H1 (cell line): ENCODE measurements at regions not wholly inside any gene's neighbourhood (a gene's known extent, or its start where the extent isn't known, plus 50 kb on each side); places are given as distances from the start of the nearest gene placed in this dataset.

ENCODE experiments used
- CTCF ChIA-PET: fragments of 300-600 bp; sonication (Branson Sonifier 250); formaldehyde crosslinking; loops from one replicate; lab custom pipeline; 2021; ENCODE audit not compliant: partially characterized antibody; lab: Charles Lee
- POLR2A ChIA-PET: fragments of 300-600 bp; sonication (Branson Sonifier 250); formaldehyde crosslinking; loops from one replicate; lab custom pipeline; 2021; ENCODE audit warnings: inconsistent platforms; ENCODE audit not compliant: partially characterized antibody; lab: Charles Lee
- DNase-seq, 2 experiments: peaks; one replicate each; pipeline versions ENCODE4 v3.0.0 to v3.0.0-alpha.2; 2010 to 2022; ENCODE audit warnings: low spot score in 2 of 2, low read depth in 1 of 2, mixed read lengths in 1 of 2
- FAIRE-seq: peaks from 2 replicates; lab custom pipeline; 2011; peaks lifted over from hg19 to GRCh38; lab: Jason Lieb, UNC
- H2AFZ ChIP-seq: 2 replicates; pipeline ENCODE4 v1.8.1; 2012; ENCODE audit warnings: low read length, inconsistent platforms
- H2AK5ac ChIP-seq: 2 replicates; pipeline ENCODE4 v1.6.1; 2013; ENCODE audit warnings: low read depth, low read length
- H2BK120ac ChIP-seq: replicated peaks from 2 replicates; pipeline ENCODE3; 2013; ENCODE audit warnings: low read depth, low read length, inconsistent platforms
- H2BK12ac ChIP-seq: 2 replicates; pipeline ENCODE4 v1.6.1; 2013; ENCODE audit warnings: low read depth, low read length
- H2BK15ac ChIP-seq: 2 replicates; pipeline ENCODE4 v1.6.1; 2013; ENCODE audit warnings: low read length
- H2BK20ac ChIP-seq: 2 replicates; pipeline ENCODE4 v1.6.1; 2013; ENCODE audit warnings: low read length
- H2BK5ac ChIP-seq: 2 replicates; pipeline ENCODE4 v1.6.1; 2013; ENCODE audit warnings: low read depth, low read length
- H3K14ac ChIP-seq: 2 replicates; pipeline ENCODE4 v1.6.1; 2013; ENCODE audit warnings: inconsistent platforms; ENCODE audit not compliant: insufficient read length
- H3K18ac ChIP-seq: 2 replicates; pipeline ENCODE4 v1.6.1; 2013; ENCODE audit warnings: low read length; ENCODE audit errors: extremely low read depth
- H3K23ac ChIP-seq: 2 replicates; pipeline ENCODE4 v1.6.1; 2013; ENCODE audit warnings: inconsistent platforms; ENCODE audit not compliant: insufficient read length
- H3K23me2 ChIP-seq: 2 replicates; pipeline ENCODE4 v1.6.1; 2013; ENCODE audit warnings: low read depth, low read length
- H3K27ac ChIP-seq: 2 replicates; pipeline ENCODE4 v1.6.1; 2011; ENCODE audit warnings: low read depth, low read length, inconsistent platforms
- H3K27me3 ChIP-seq, 4 experiments: replicated peaks in 1 of 4; 1 replicate in 1 of 4; 2 replicates in 3 of 4; pipeline versions ENCODE4 v1.6.1 to v1.8.1; 2011 to 2013; ENCODE audit warnings: low read length in 3 of 4, mild to moderate bottlenecking in 3 of 4, inconsistent platforms in 2 of 4, mixed read lengths in 2 of 4, moderate library complexity in 1 of 4; ENCODE audit not compliant: control insufficient read depth in 3 of 4, insufficient read depth in 3 of 4; ENCODE audit errors: extremely low read depth in 1 of 4
- H3K36me3 ChIP-seq, 4 experiments: 2 replicates each; pipeline versions ENCODE4 v1.6.1 to v1.8.1; 2011 to 2013; ENCODE audit warnings: mild to moderate bottlenecking in 4 of 4, low read length in 3 of 4, moderate library complexity in 2 of 4, control low read depth in 1 of 4, inconsistent platforms in 1 of 4; ENCODE audit not compliant: insufficient read depth in 4 of 4, control insufficient read depth in 2 of 4
- H3K4ac ChIP-seq: replicated peaks from 2 replicates; pipeline ENCODE3; 2013; ENCODE audit warnings: low read length, low read depth, mixed read lengths, inconsistent platforms; ENCODE audit not compliant: insufficient read length
- H3K4me1 ChIP-seq, 4 experiments: replicated peaks in 1 of 4; 1 replicate in 1 of 4; 2 replicates in 3 of 4; pipeline versions ENCODE4 v1.6.1 to v1.8.1; 2011 to 2013; ENCODE audit warnings: low read length in 3 of 4, inconsistent platforms in 2 of 4, mixed read lengths in 1 of 4; ENCODE audit not compliant: insufficient read depth in 4 of 4, control insufficient read depth in 3 of 4
- H3K4me2 ChIP-seq, 2 experiments: 2 replicates each; pipeline versions ENCODE4 v1.6.1 to v1.8.1; 2011 to 2013; ENCODE audit warnings: low read depth in 2 of 2, low read length in 2 of 2, control low read depth in 1 of 2, inconsistent platforms in 1 of 2, mild to moderate bottlenecking in 1 of 2; ENCODE audit not compliant: insufficient read depth in 1 of 2
- H3K4me3 ChIP-seq, 4 experiments: fragments of 200-600, 300-600 bp in 1 of 4; sonication (generic), shearing (Covaris generic), sonication (Bioruptor Twin) in 1 of 4; 2 replicates each; pipeline versions ENCODE4 v1.5.1 to v1.8.1; 2011 to 2016; ENCODE audit warnings: low read length in 4 of 4, low read depth in 3 of 4, control low read depth in 2 of 4, inconsistent platforms in 2 of 4, mild to moderate bottlenecking in 2 of 4, mixed read lengths in 1 of 4, moderate library complexity in 1 of 4; ENCODE audit not compliant: insufficient read depth in 2 of 4; ENCODE audit errors: extremely low read depth in 1 of 4
- H3K56ac ChIP-seq: replicated peaks from 2 replicates; pipeline ENCODE3; 2013; ENCODE audit warnings: low read depth, mild to moderate bottlenecking, mixed read lengths, low read length, inconsistent platforms; ENCODE audit not compliant: insufficient read length
- H3K79me1 ChIP-seq: 2 replicates; pipeline ENCODE4 v1.6.1; 2013; ENCODE audit warnings: low read depth, low read length, control low read depth
- H3K79me2 ChIP-seq, 2 experiments: 2 replicates each; pipeline versions ENCODE4 v1.6.1 to v1.8.1; 2012 to 2013; ENCODE audit warnings: low read length in 2 of 2, mild to moderate bottlenecking in 2 of 2, inconsistent platforms in 1 of 2; ENCODE audit not compliant: insufficient read depth in 2 of 2, control insufficient read depth in 1 of 2
- H3K9ac ChIP-seq, 4 experiments: replicated peaks in 1 of 4; 1 replicate in 1 of 4; 2 replicates in 3 of 4; pipeline versions ENCODE4 v1.6.1 to v1.8.1; 2011 to 2013; ENCODE audit warnings: low read depth in 3 of 4, low read length in 3 of 4, control low read depth in 2 of 4, mild to moderate bottlenecking in 2 of 4, moderate library complexity in 2 of 4, inconsistent platforms in 1 of 4; ENCODE audit errors: extremely low read depth in 1 of 4
- H3K9me3 ChIP-seq, 2 experiments: 2 replicates each; pipeline versions ENCODE4 v1.6.1 to v1.8.1; 2012 to 2013; ENCODE audit warnings: mild to moderate bottlenecking in 2 of 2, moderate library complexity in 2 of 2, control low read depth in 1 of 2, inconsistent platforms in 1 of 2, low read depth in 1 of 2, low read length in 1 of 2, mixed read lengths in 1 of 2; ENCODE audit not compliant: insufficient read depth in 2 of 2
- H4K20me1 ChIP-seq, 2 experiments: replicated peaks in 1 of 2; 2 replicates each; pipeline versions ENCODE3 to v1.8.1; 2011 to 2013; ENCODE audit warnings: inconsistent platforms in 2 of 2, low read length in 2 of 2, mild to moderate bottlenecking in 1 of 2; ENCODE audit not compliant: insufficient read depth in 2 of 2, control insufficient read depth in 1 of 2
- H4K5ac ChIP-seq: 2 replicates; pipeline ENCODE4 v1.6.1; 2013; ENCODE audit warnings: low read length, low read depth, mixed read lengths, inconsistent platforms; ENCODE audit not compliant: insufficient read length
- H4K8ac ChIP-seq: 2 replicates; pipeline ENCODE4 v1.8.0; 2013; ENCODE audit warnings: mild to moderate bottlenecking, moderate library complexity, low read length, inconsistent platforms; ENCODE audit not compliant: insufficient read depth; ENCODE audit errors: extremely low read depth
- H4K91ac ChIP-seq: replicated peaks from 2 replicates; pipeline ENCODE3; 2013; ENCODE audit warnings: low read length, mixed read lengths, inconsistent platforms; ENCODE audit not compliant: insufficient read length
- ASH2L ChIP-seq: fragments of 200-600, 300-600 bp; sonication (generic); IDR thresholded peaks from one replicate; pipeline ENCODE4 v1.7.1; 2017; ENCODE audit warnings: low read length
- ATF2 ChIP-seq: IDR thresholded peaks from 2 replicates; pipeline ENCODE4 v1.6.1; 2012; ENCODE audit warnings: low read length, inconsistent platforms
- EP300 ChIP-seq, 2 experiments: IDR thresholded peaks; 1 replicate in 1 of 2; 2 replicates in 1 of 2; pipeline ENCODE4 v1.6.1; 2011 to 2012; ENCODE audit warnings: low read depth in 2 of 2, low read length in 2 of 2, mild to moderate bottlenecking in 2 of 2, borderline replicate concordance in 1 of 2, inconsistent platforms in 1 of 2, moderate library complexity in 1 of 2
- GTF2F1 ChIP-seq: IDR thresholded peaks from 2 replicates; pipeline ENCODE4 v1.6.1; 2012; ENCODE audit warnings: low read depth, low read length, improper control_type of control experiment, borderline replicate concordance
- HDAC2 ChIP-seq, 2 experiments: fragments of 300-600 bp in 1 of 2; sonication (generic) in 1 of 2; IDR thresholded peaks; 2 replicates each; pipeline ENCODE4 v1.6.1; 2011 to 2012; ENCODE audit warnings: low read depth in 2 of 2, low read length in 2 of 2, mild to moderate bottlenecking in 2 of 2, moderate library complexity in 2 of 2, borderline replicate concordance in 1 of 2, inconsistent platforms in 1 of 2
- KDM1A ChIP-seq: fragments of 200-600, 300-600 bp; sonication (generic); IDR thresholded peaks from 2 replicates; pipeline ENCODE4 v1.7.1; 2016; ENCODE audit warnings: mild to moderate bottlenecking, low read length, borderline replicate concordance
- NRF1 ChIP-seq: IDR thresholded peaks from 2 replicates; pipeline ENCODE4 v1.6.1; 2011; ENCODE audit warnings: mild to moderate bottlenecking, low read depth, low read length, improper control_type of control experiment
- PHF8 ChIP-seq: fragments of 200-600 bp; sonication (generic); conservative IDR thresholded peaks from 2 replicates; pipeline ENCODE4 v1.7.1; 2012; ENCODE audit warnings: low read depth, mild to moderate bottlenecking, inconsistent platforms, low read length, moderate library complexity
- POU5F1 ChIP-seq: IDR thresholded peaks from 2 replicates; pipeline ENCODE4 v1.6.1; 2011; ENCODE audit warnings: low read depth, mild to moderate bottlenecking, low read length, moderate library complexity
- SAP30 ChIP-seq: fragments of 300-600 bp; sonication (generic); IDR thresholded peaks from 2 replicates; pipeline ENCODE4 v1.7.1; 2012; ENCODE audit warnings: low read length, moderate library complexity, mild to moderate bottlenecking, inconsistent platforms; ENCODE audit not compliant: insufficient read depth, insufficient replicate concordance
- WGBS, 2 experiments: shearing (Covaris generic) in 1 of 2; methylation state at CpG; one replicate each; pipeline versions ENCODE4 v1.1.6 to v1.1.7; 2013 to 2015; ENCODE audit warnings: low lambda C conversion rate in 2 of 2, mixed read lengths in 2 of 2, inconsistent platforms in 1 of 2, low coverage in 1 of 2, missing lambda C conversion rate in 1 of 2; ENCODE audit not compliant: insufficient replicate concordance in 2 of 2, insufficient coverage in 1 of 2, insufficient read length in 1 of 2; ENCODE audit errors: extremely low coverage in 1 of 2, missing lambda C conversion rate in 1 of 2; 5-methylcytosine and 5-hydroxymethylcytosine counted together

GRCh38 chr11:44389963-44390605, 80.1 kb upstream of the ALX4 start:
- H3K4me2 ChIP-seq, result peak overlapping the region in 1 of 2 experiments; percentile 61; a peak in 1 of 4 replicates
- peak overlapping the region; percentile 53; the same call in 1 of the 2 replicates for H2BK15ac ChIP-seq
- H3K23ac ChIP-seq, result no peak overlapping the region
- H2BK120ac ChIP-seq, result no peak overlapping the region
- no peak overlapping the region for H4K5ac ChIP-seq
- whole genome bisulfite sequencing, 2 experiments, result 89% methylated on average over 3 of the region's 3 CpGs; no CpG with 5 or more reads in 1 of the 2 experiments
- ChIA-PET CTCF (interaction anchor here (0.8 to 1.1 kb wide), 2 partner anchors 14 to 31 kb away, joined by 3 to 4 read pairs; no protein-coding TSS in a partner anchor), POLR2A (no interaction called here)
- H4K20me1 ChIP-seq, result no peaks in the 10 kb centered on the region
- no peak overlapping the region for H3K4ac ChIP-seq
- H3K14ac ChIP-seq, result no peak overlapping the region
- no peak for DNase-seq
- no peak overlapping the region for H2BK5ac ChIP-seq
- no peak overlapping the region for H4K8ac ChIP-seq
- TF ChIP-seq EP300 (IDR thresholded peaks at IDR 0.05; ENCODE audit: borderline replicate concordance in 1 of 2, low read depth in 2 of 2, low read length in 2 of 2) (no peak), PHF8 (no peak), POU5F1 (no peak), SAP30 (no peak), HDAC2 (IDR thresholded peaks at IDR 0.05; ENCODE audit: borderline replicate concordance in 1 of 2, low read depth in 2 of 2, low read length in 2 of 2) (no peak), ASH2L (no peak), KDM1A (no peak), ATF2 (no peak), GTF2F1 (no peak), NRF1 (no peak)
- TF ChIP-seq, all 59 proteins: peak for 0
- no peak overlapping the region for H3K56ac ChIP-seq
- H3K27ac ChIP-seq, result no peak overlapping the region
- H3K4me3 ChIP-seq, result no peak overlapping the region
- no peaks in the 10 kb centered on the region for H3K36me3 ChIP-seq
- no peaks in the 10 kb centered on the region for H3K79me2 ChIP-seq
- H4K91ac ChIP-seq, result peak overlapping the region; percentile 34
- FAIRE-seq, result no peak
- no peaks in the 10 kb centered on the region; a peak in 1 of 7 replicates for H3K27me3 ChIP-seq
- peaks cover 0 to 3% (median 1%) of the 10 kb centered on the region in 4 experiments; a peak in 4 of 7 replicates for H3K4me1 ChIP-seq
- H3K9me3 ChIP-seq, result peaks cover 6 to 7% of the 10 kb centered on the region in 2 experiments; a peak in 3 of 4 replicates
- H3K23me2 ChIP-seq, result 0 out of 2 replicates have a peak, but pooled peaks cover 8% of the 10 kb centered on the region
- no peak overlapping the region for H3K9ac ChIP-seq
- no peaks in the 10 kb centered on the region for H3K79me1 ChIP-seq
- H2BK12ac ChIP-seq, result peak overlapping the region; percentile 12; the same call in 1 of the 2 replicates
- H2BK20ac ChIP-seq, result no peak overlapping the region
- H2AK5ac ChIP-seq, result no peak overlapping the region; the same call in 1 of the 2 replicates
- no peak overlapping the region for H2AFZ ChIP-seq
- no peak overlapping the region for H3K18ac ChIP-seq
